B cell (primary cell): ENCODE measurements at regions not wholly inside any gene's neighbourhood (a gene's known extent, or its start where the extent isn't known, plus 50 kb on each side); places are given as distances from the start of the nearest gene placed in this dataset.

Source experiments
- ATAC-seq: fragments of 200-7000 bp; cut with Tn5 transposase; one replicate; pipeline ENCODE4 v1.10.0; 2021; ENCODE audit warnings: low read depth, mild to moderate bottlenecking, moderate number of reproducible peaks, moderate library complexity
- CTCF ChIA-PET: fragments of 350-600 bp; sonication (Branson Sonifier 250); formaldehyde crosslinking; loops from one replicate; lab custom pipeline; 2021; ENCODE audit warnings: antibody characterized with exemption, inconsistent platforms; lab: Charles Lee
- POLR2A ChIA-PET: fragments of 350-600 bp; sonication (Branson Sonifier 250); formaldehyde crosslinking; loops from one replicate; lab custom pipeline; 2021; ENCODE audit warnings: antibody characterized with exemption; lab: Charles Lee
- DNase-seq: peaks from one replicate; pipeline ENCODE4 v3.0.0; 2013
- H2AFZ ChIP-seq: 2 replicates; pipeline ENCODE4 v1.6.1; 2012; ENCODE audit warnings: mild to moderate bottlenecking, low read depth, low read length; ENCODE audit not compliant: insufficient read depth, poor library complexity, severe bottlenecking
- H3K27ac ChIP-seq, 2 donors: 1 replicate in 1 of 2; 2 replicates in 1 of 2; pipeline ENCODE4 v1.5.1; 2012 to 2013; ENCODE audit warnings: low read length in 2 of 2, mild to moderate bottlenecking in 2 of 2, moderate library complexity in 1 of 2
- H3K27me3 ChIP-seq, 4 experiments: fragments of 200-600 bp in 1 of 4; sonication (generic) in 1 of 4; replicated peaks in 1 of 4; 1 replicate in 2 of 4; 2 replicates in 2 of 4; pipeline versions ENCODE4 v1.6.1 to v1.7.0; 2013 to 2016; ENCODE audit warnings: low read length in 3 of 4, mild to moderate bottlenecking in 2 of 4, mixed read lengths in 1 of 4, moderate library complexity in 1 of 4; ENCODE audit not compliant: insufficient read depth in 4 of 4, control insufficient read depth in 3 of 4; ENCODE audit errors: control extremely low read depth in 1 of 4
- H3K36me3 ChIP-seq, 2 experiments: replicated peaks in 1 of 2; 1 replicate in 1 of 2; 2 replicates in 1 of 2; pipeline versions ENCODE4 v1.6.1 to v1.7.1; 2013; ENCODE audit warnings: low read length in 1 of 2; ENCODE audit not compliant: insufficient read depth in 2 of 2, control insufficient read depth in 1 of 2; ENCODE audit errors: control extremely low read depth in 1 of 2, extremely low read depth in 1 of 2
- H3K4me1 ChIP-seq, 2 donors: fragments of 200-600 bp in 1 of 2; sonication (generic) in 1 of 2; 1 replicate in 1 of 2; 2 replicates in 1 of 2; pipeline versions ENCODE4 v1.5.1 to v1.6.1; 2013 to 2017; ENCODE audit warnings: low read length in 2 of 2; ENCODE audit not compliant: control insufficient read depth in 2 of 2, insufficient read depth in 2 of 2
- H3K4me2 ChIP-seq: replicated peaks from 2 replicates; pipeline ENCODE3; 2012; ENCODE audit warnings: mild to moderate bottlenecking, low read depth, low read length; ENCODE audit not compliant: poor library complexity, severe bottlenecking
- H3K4me3 ChIP-seq, 5 experiments: fragments of 200-600 bp in 1 of 5; sonication (generic) in 1 of 5; 1 replicate in 3 of 5; 2 replicates in 2 of 5; pipeline versions ENCODE4 v1.5.1 to v1.7.0; 2011 to 2016; ENCODE audit warnings: low read length in 4 of 5, mild to moderate bottlenecking in 4 of 5, low read depth in 2 of 5, control low read depth in 1 of 5, moderate library complexity in 1 of 5; ENCODE audit not compliant: insufficient read depth in 1 of 5; ENCODE audit errors: control extremely low read depth in 1 of 5, extremely low read depth in 1 of 5
- H3K79me2 ChIP-seq: fragments of 200-600 bp; sonication (generic); one replicate; pipeline ENCODE4 v1.6.0; 2016; ENCODE audit warnings: low read length; ENCODE audit not compliant: control insufficient read depth, insufficient read depth
- H3K9ac ChIP-seq: fragments of 200-600 bp; sonication (generic); 2 replicates; pipeline ENCODE4 v1.6.1; 2017; ENCODE audit warnings: mild to moderate bottlenecking, low read length, moderate library complexity
- H3K9me3 ChIP-seq, 3 donors: one replicate each; pipeline versions ENCODE4 v1.6.1 to v1.7.1; 2013; ENCODE audit warnings: low read length in 2 of 3; ENCODE audit not compliant: control insufficient read depth in 2 of 3, insufficient read depth in 1 of 3; ENCODE audit errors: control extremely low read depth in 1 of 3
- H4K20me1 ChIP-seq: 2 replicates; pipeline ENCODE4 v1.6.0; 2012; ENCODE audit warnings: mild to moderate bottlenecking, low read length; ENCODE audit not compliant: insufficient read depth, control insufficient read depth, poor library complexity, severe bottlenecking
- H3K27ac Mint-ChIP-seq: one replicate; pipeline ENCODE4 v1.8.0; 2021; ENCODE audit warnings: mixed read lengths
- H3K27me3 Mint-ChIP-seq: one replicate; pipeline ENCODE4 v1.8.0; 2021; ENCODE audit warnings: mixed read lengths
- H3K4me1 Mint-ChIP-seq: one replicate; pipeline ENCODE4 v1.8.0; 2021; ENCODE audit warnings: mixed read lengths
- H3K4me3 Mint-ChIP-seq: one replicate; pipeline ENCODE4 v1.8.0; 2021; ENCODE audit warnings: mixed read lengths
- H3K9me3 Mint-ChIP-seq: one replicate; pipeline ENCODE4 v1.8.0; 2022; ENCODE audit warnings: mixed read lengths; ENCODE audit not compliant: insufficient read depth
- EZH2 ChIP-seq: IDR thresholded peaks from 2 replicates; pipeline ENCODE4 v1.6.1; 2012; ENCODE audit warnings: borderline replicate concordance, low read depth, mild to moderate bottlenecking, moderate library complexity, low read length; ENCODE audit not compliant: insufficient read depth, poor library complexity, severe bottlenecking
- WGBS: methylation state at CpG from one replicate; pipeline ENCODE4 v1.1.5; 2013; ENCODE audit warnings: missing lambda C conversion rate; ENCODE audit not compliant: insufficient coverage; 5-methylcytosine and 5-hydroxymethylcytosine counted together
- intact Hi-C: fragments of 100-400 bp; cut with micrococcal nuclease; formaldehyde crosslinking; loops from one replicate; pipeline ENCODE4 v1.10.0; 2022
- TF ChIP-seq, protein P1 (sequence below): fragments of 200-600 bp; IDR thresholded peaks from one replicate; pipeline ENCODE4 v1.8.0; 2022; ENCODE audit warnings: antibody characterized with exemption, mild to moderate bottlenecking

GRCh38 chr12:89103831-89104230 is 248.5 kb downstream of the DUSP6 start:
- CTCF ChIA-PET: no interaction called here
- no peak overlapping the region for H3K4me3 Mint-ChIP-seq
- POLR2A ChIA-PET: no interaction called here
- Histone ChIP-seq H3K9ac (no peak overlapping the region), H3K9me3 (no peaks in the 10 kb centered on the region), H2AFZ (no peak overlapping the region), H3K36me3 (no peaks in the 10 kb centered on the region), H3K27ac (no peak overlapping the region), H3K4me1 (no peaks in the 10 kb centered on the region), H3K4me3 (no peak overlapping the region), H3K4me2 (no peak overlapping the region), H3K79me2 (no peaks in the 10 kb centered on the region), H3K27me3 (no peaks in the 10 kb centered on the region), H4K20me1 (no peaks in the 10 kb centered on the region)
- ATAC-seq (no peak), DNase-seq (no peak)
- no peak overlapping the region for H3K27ac Mint-ChIP-seq
- WGBS: 83% methylated on average over 2 of the region's 5 CpGs
- no peaks in the 10 kb centered on the region for H3K9me3 Mint-ChIP-seq
- intact Hi-C loops: no loop called here
- peaks cover 4% of the 10 kb centered on the region for H3K27me3 Mint-ChIP-seq
- no peaks in the 10 kb centered on the region for H3K4me1 Mint-ChIP-seq
- TF ChIP-seq EZH2: no peak
- TF ChIP-seq, protein P1, sequence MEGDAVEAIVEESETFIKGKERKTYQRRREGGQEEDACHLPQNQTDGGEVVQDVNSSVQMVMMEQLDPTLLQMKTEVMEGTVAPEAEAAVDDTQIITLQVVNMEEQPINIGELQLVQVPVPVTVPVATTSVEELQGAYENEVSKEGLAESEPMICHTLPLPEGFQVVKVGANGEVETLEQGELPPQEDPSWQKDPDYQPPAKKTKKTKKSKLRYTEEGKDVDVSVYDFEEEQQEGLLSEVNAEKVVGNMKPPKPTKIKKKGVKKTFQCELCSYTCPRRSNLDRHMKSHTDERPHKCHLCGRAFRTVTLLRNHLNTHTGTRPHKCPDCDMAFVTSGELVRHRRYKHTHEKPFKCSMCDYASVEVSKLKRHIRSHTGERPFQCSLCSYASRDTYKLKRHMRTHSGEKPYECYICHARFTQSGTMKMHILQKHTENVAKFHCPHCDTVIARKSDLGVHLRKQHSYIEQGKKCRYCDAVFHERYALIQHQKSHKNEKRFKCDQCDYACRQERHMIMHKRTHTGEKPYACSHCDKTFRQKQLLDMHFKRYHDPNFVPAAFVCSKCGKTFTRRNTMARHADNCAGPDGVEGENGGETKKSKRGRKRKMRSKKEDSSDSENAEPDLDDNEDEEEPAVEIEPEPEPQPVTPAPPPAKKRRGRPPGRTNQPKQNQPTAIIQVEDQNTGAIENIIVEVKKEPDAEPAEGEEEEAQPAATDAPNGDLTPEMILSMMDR: no peak

- Histone ChIP-seq H3K27ac (no peak overlapping the region), H3K9me3 (no peaks in the 10 kb centered on the region), H3K79me2 (no peaks in the 10 kb centered on the region), H3K36me3 (no peaks in the 10 kb centered on the region), H3K9ac (no peak overlapping the region), H4K20me1 (no peaks in the 10 kb centered on the region), H3K4me3 (no peak overlapping the region), H2AFZ (no peak overlapping the region), H3K4me1 (no peaks in the 10 kb centered on the region), H3K4me2 (no peak overlapping the region), H3K27me3 (no peaks in the 10 kb centered on the region)
- Mint-ChIP-seq H3K4me3 (no peak overlapping the region), H3K27ac (no peak overlapping the region), H3K27me3 (peaks cover 8% of the 10 kb centered on the region), H3K4me1 (no peaks in the 10 kb centered on the region), H3K9me3 (no peaks in the 10 kb centered on the region)
- ATAC-seq (no peak), DNase-seq (no peak)
- TF ChIP-seq EZH2: no peak
- TF ChIP-seq, protein P1: no peak
- POLR2A ChIA-PET: no interaction called here
- intact Hi-C loops: no loop called here
- CTCF ChIA-PET: no interaction called here
- WGBS: 33% methylated on average over 3 of the region's 4 CpGs
These were observed 250.9 kb downstream of the DUSP6 start for GRCh38 chr12:89101440-89101839.
